B cell (primary cell): ENCODE measurements at regions not wholly inside any gene's neighbourhood (a gene's known extent, or its start where the extent isn't known, plus 50 kb on each side); places are given as distances from the start of the nearest gene placed in this dataset.

Source experiments
- ATAC-seq: fragments of 200-7000 bp; cut with Tn5 transposase; one replicate; pipeline ENCODE4 v1.10.0; 2021; ENCODE audit warnings: low read depth, mild to moderate bottlenecking, moderate number of reproducible peaks, moderate library complexity
- CTCF ChIA-PET: fragments of 350-600 bp; sonication (Branson Sonifier 250); formaldehyde crosslinking; loops from one replicate; lab custom pipeline; 2021; ENCODE audit warnings: antibody characterized with exemption, inconsistent platforms; lab: Charles Lee
- POLR2A ChIA-PET: fragments of 350-600 bp; sonication (Branson Sonifier 250); formaldehyde crosslinking; loops from one replicate; lab custom pipeline; 2021; ENCODE audit warnings: antibody characterized with exemption; lab: Charles Lee
- DNase-seq: peaks from one replicate; pipeline ENCODE4 v3.0.0; 2013
- H2AFZ ChIP-seq: 2 replicates; pipeline ENCODE4 v1.6.1; 2012; ENCODE audit warnings: mild to moderate bottlenecking, low read depth, low read length; ENCODE audit not compliant: insufficient read depth, poor library complexity, severe bottlenecking
- H3K27ac ChIP-seq, 2 donors: 1 replicate in 1 of 2; 2 replicates in 1 of 2; pipeline ENCODE4 v1.5.1; 2012 to 2013; ENCODE audit warnings: low read length in 2 of 2, mild to moderate bottlenecking in 2 of 2, moderate library complexity in 1 of 2
- H3K27me3 ChIP-seq, 4 experiments: fragments of 200-600 bp in 1 of 4; sonication (generic) in 1 of 4; replicated peaks in 1 of 4; 1 replicate in 2 of 4; 2 replicates in 2 of 4; pipeline versions ENCODE4 v1.6.1 to v1.7.0; 2013 to 2016; ENCODE audit warnings: low read length in 3 of 4, mild to moderate bottlenecking in 2 of 4, mixed read lengths in 1 of 4, moderate library complexity in 1 of 4; ENCODE audit not compliant: insufficient read depth in 4 of 4, control insufficient read depth in 3 of 4; ENCODE audit errors: control extremely low read depth in 1 of 4
- H3K36me3 ChIP-seq, 2 experiments: replicated peaks in 1 of 2; 1 replicate in 1 of 2; 2 replicates in 1 of 2; pipeline versions ENCODE4 v1.6.1 to v1.7.1; 2013; ENCODE audit warnings: low read length in 1 of 2; ENCODE audit not compliant: insufficient read depth in 2 of 2, control insufficient read depth in 1 of 2; ENCODE audit errors: control extremely low read depth in 1 of 2, extremely low read depth in 1 of 2
- H3K4me1 ChIP-seq, 2 donors: fragments of 200-600 bp in 1 of 2; sonication (generic) in 1 of 2; 1 replicate in 1 of 2; 2 replicates in 1 of 2; pipeline versions ENCODE4 v1.5.1 to v1.6.1; 2013 to 2017; ENCODE audit warnings: low read length in 2 of 2; ENCODE audit not compliant: control insufficient read depth in 2 of 2, insufficient read depth in 2 of 2
- H3K4me2 ChIP-seq: replicated peaks from 2 replicates; pipeline ENCODE3; 2012; ENCODE audit warnings: mild to moderate bottlenecking, low read depth, low read length; ENCODE audit not compliant: poor library complexity, severe bottlenecking
- H3K4me3 ChIP-seq, 5 experiments: fragments of 200-600 bp in 1 of 5; sonication (generic) in 1 of 5; 1 replicate in 3 of 5; 2 replicates in 2 of 5; pipeline versions ENCODE4 v1.5.1 to v1.7.0; 2011 to 2016; ENCODE audit warnings: low read length in 4 of 5, mild to moderate bottlenecking in 4 of 5, low read depth in 2 of 5, control low read depth in 1 of 5, moderate library complexity in 1 of 5; ENCODE audit not compliant: insufficient read depth in 1 of 5; ENCODE audit errors: control extremely low read depth in 1 of 5, extremely low read depth in 1 of 5
- H3K79me2 ChIP-seq: fragments of 200-600 bp; sonication (generic); one replicate; pipeline ENCODE4 v1.6.0; 2016; ENCODE audit warnings: low read length; ENCODE audit not compliant: control insufficient read depth, insufficient read depth
- H3K9ac ChIP-seq: fragments of 200-600 bp; sonication (generic); 2 replicates; pipeline ENCODE4 v1.6.1; 2017; ENCODE audit warnings: mild to moderate bottlenecking, low read length, moderate library complexity
- H3K9me3 ChIP-seq, 3 donors: one replicate each; pipeline versions ENCODE4 v1.6.1 to v1.7.1; 2013; ENCODE audit warnings: low read length in 2 of 3; ENCODE audit not compliant: control insufficient read depth in 2 of 3, insufficient read depth in 1 of 3; ENCODE audit errors: control extremely low read depth in 1 of 3
- H4K20me1 ChIP-seq: 2 replicates; pipeline ENCODE4 v1.6.0; 2012; ENCODE audit warnings: mild to moderate bottlenecking, low read length; ENCODE audit not compliant: insufficient read depth, control insufficient read depth, poor library complexity, severe bottlenecking
- H3K27ac Mint-ChIP-seq: one replicate; pipeline ENCODE4 v1.8.0; 2021; ENCODE audit warnings: mixed read lengths
- H3K27me3 Mint-ChIP-seq: one replicate; pipeline ENCODE4 v1.8.0; 2021; ENCODE audit warnings: mixed read lengths
- H3K4me1 Mint-ChIP-seq: one replicate; pipeline ENCODE4 v1.8.0; 2021; ENCODE audit warnings: mixed read lengths
- H3K4me3 Mint-ChIP-seq: one replicate; pipeline ENCODE4 v1.8.0; 2021; ENCODE audit warnings: mixed read lengths
- H3K9me3 Mint-ChIP-seq: one replicate; pipeline ENCODE4 v1.8.0; 2022; ENCODE audit warnings: mixed read lengths; ENCODE audit not compliant: insufficient read depth
- CTCF ChIP-seq: fragments of 200-600 bp; IDR thresholded peaks from one replicate; pipeline ENCODE4 v1.8.0; 2022; ENCODE audit warnings: antibody characterized with exemption, mild to moderate bottlenecking
- EZH2 ChIP-seq: IDR thresholded peaks from 2 replicates; pipeline ENCODE4 v1.6.1; 2012; ENCODE audit warnings: borderline replicate concordance, low read depth, mild to moderate bottlenecking, moderate library complexity, low read length; ENCODE audit not compliant: insufficient read depth, poor library complexity, severe bottlenecking
- WGBS: methylation state at CpG from one replicate; pipeline ENCODE4 v1.1.5; 2013; ENCODE audit warnings: missing lambda C conversion rate; ENCODE audit not compliant: insufficient coverage; 5-methylcytosine and 5-hydroxymethylcytosine counted together
- intact Hi-C: fragments of 100-400 bp; cut with micrococcal nuclease; formaldehyde crosslinking; loops from one replicate; pipeline ENCODE4 v1.10.0; 2022

DNA sequence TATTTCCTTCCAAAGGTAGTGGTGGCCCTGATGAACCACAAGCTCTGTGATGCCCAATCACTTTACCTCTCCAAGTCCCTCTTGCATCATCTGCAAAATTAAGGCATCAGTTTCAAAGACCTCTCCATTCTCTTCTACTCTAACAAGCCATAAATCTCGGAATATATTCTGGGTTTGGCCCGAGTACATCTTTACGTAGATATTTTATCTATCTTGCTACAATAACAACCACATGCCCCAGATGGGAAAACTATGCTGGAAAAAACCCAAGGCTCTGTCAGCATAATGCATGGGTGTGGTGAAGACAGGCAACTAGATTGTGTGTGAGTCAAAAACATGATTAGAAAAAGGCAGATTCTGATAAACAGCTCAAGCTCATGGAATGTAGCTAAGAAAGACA lies 228.2 kb upstream of the BLID start:
- DNase-seq (no peak), ATAC-seq (no peak)
- Histone ChIP-seq H3K27me3 (no peaks in the 10 kb centered on the region), H3K36me3 (no peaks in the 10 kb centered on the region), H3K9me3 (no peaks in the 10 kb centered on the region), H3K79me2 (no peaks in the 10 kb centered on the region), H3K4me1 (no peaks in the 10 kb centered on the region), H3K4me2 (no peak overlapping the region), H4K20me1 (no peaks in the 10 kb centered on the region), H2AFZ (no peak overlapping the region), H3K4me3 (no peak overlapping the region), H3K27ac (no peak overlapping the region), H3K9ac (no peak overlapping the region)
- ChIA-PET CTCF (no interaction called here), POLR2A (no interaction called here)
- Mint-ChIP-seq H3K27me3 (no peaks in the 10 kb centered on the region), H3K27ac (no peak overlapping the region), H3K4me1 (no peaks in the 10 kb centered on the region), H3K9me3 (no peaks in the 10 kb centered on the region), H3K4me3 (no peak overlapping the region)
- intact Hi-C loops: no loop called here
- no CpG with 5 or more reads among the region's 3 CpGs for WGBS
- no peak for TF ChIP-seq EZH2
- no peak for TF ChIP-seq CTCF

DNA sequence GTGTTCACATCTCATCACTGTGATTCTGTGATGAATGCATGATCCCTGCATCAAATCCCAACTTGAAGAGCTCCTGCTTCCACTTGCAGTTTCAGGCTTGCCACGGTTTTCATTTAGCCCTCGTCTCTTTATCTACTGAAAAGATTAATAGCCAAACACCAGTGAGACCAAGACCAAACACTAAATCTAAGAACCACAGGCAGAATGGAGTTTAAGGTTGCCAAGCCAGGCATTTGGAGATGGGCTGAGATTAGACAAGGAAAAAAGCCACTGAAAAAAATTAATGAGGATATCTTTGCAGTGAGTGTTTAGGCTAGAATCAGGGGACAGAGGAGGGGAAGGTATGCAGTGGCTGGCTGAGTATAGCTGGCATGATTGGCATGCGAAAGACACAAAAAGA lies 227.2 kb upstream of the BLID start:
- Histone ChIP-seq H4K20me1 (no peaks in the 10 kb centered on the region), H2AFZ (no peak overlapping the region), H3K9me3 (no peaks in the 10 kb centered on the region), H3K27me3 (no peaks in the 10 kb centered on the region), H3K36me3 (no peaks in the 10 kb centered on the region), H3K27ac (no peak overlapping the region), H3K4me1 (no peaks in the 10 kb centered on the region), H3K4me3 (no peak overlapping the region), H3K9ac (no peak overlapping the region), H3K4me2 (no peak overlapping the region), H3K79me2 (no peaks in the 10 kb centered on the region)
- H3K27me3 Mint-ChIP-seq: no peaks in the 10 kb centered on the region
- no peak overlapping the region for H3K27ac Mint-ChIP-seq
- H3K9me3 Mint-ChIP-seq: no peaks in the 10 kb centered on the region
- WGBS: 100% methylated on average over 2 of the region's 3 CpGs
- H3K4me3 Mint-ChIP-seq: no peak overlapping the region
- intact Hi-C loops: no loop called here
- ChIA-PET CTCF (no interaction called here), POLR2A (no interaction called here)
- TF ChIP-seq CTCF (no peak), EZH2 (no peak)
- H3K4me1 Mint-ChIP-seq: no peaks in the 10 kb centered on the region
- ATAC-seq (no peak), DNase-seq (no peak)
